Myocyte (in vitro differentiated cells): ENCODE measurements at regions not wholly inside any gene's neighbourhood (a gene's known extent, or its start where the extent isn't known, plus 50 kb on each side); places are given as distances from the start of the nearest gene placed in this dataset.

Source experiments
- DNase-seq: peaks from one replicate; pipeline ENCODE4 v3.0.0-alpha.2; 2012; ENCODE audit warnings: low read depth

DNA sequence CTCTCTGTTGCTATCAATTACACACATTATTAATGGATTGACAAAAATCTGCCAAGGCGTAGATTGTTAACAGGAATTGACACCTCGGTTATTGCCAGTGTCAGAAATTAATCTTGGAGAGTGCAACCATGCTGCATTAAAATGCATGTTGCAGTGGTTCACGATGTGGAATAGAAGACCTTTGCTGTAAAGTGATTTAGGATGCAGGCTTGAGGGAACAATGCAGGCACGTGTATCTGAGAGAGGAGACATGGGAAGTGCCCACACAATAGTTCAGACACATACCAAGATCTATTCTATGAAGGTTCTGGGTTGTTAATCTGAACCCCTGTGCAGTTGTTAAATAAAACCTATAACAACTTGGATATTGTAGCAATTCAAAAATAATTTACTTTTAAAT lies 1032.8 kb upstream of the CDH8 start:
- DNase-seq = no peak

DNA sequence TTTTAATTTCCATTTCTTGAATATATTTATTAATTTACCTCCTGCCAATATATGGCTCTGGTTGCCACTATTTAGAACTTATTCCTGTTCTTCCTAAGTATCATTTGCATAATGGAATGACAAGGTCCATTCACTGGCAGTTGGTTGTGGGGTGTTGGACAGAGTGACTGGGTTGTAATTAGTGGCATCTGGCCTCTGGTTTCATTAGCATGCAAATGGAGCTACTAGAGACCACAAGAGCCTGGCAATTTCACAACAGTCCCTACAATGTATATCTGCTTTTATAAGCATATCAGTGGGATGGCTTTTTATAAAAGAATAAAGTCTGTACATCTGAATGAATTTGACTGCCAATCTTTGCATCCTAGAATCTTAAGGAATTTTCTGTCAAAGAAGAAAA lies 1030.9 kb upstream of the CDH8 start:
- DNase-seq = no peak

GRCh38 chr16:63066552-63066951 lies 1030.3 kb upstream of the CDH8 start:
- no peak for DNase-seq

GRCh38 chr16:63061319-63061718 lies 1025.1 kb upstream of the CDH8 start:
- DNase-seq = no peak

DNA sequence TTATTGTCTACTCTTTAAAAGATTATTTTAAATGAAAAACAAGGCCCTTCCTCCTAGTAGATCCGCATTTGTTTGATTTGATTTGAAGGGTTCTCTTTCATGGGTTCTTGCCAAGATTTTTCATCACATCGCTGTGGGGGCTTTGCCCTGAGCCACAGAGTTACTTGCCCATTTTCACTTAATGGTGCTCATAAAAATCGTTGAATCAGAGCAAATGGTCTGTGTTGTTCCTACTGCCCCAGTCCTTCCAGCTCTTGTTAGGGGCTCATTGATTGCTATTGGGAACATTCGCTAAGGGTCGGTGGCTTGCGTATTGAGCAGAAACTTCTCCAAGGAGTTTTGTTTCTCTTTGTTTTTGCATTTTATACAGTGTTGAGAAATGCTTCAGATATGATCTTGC lies 1023.4 kb upstream of the CDH8 start:
- DNase-seq = no peak

DNA sequence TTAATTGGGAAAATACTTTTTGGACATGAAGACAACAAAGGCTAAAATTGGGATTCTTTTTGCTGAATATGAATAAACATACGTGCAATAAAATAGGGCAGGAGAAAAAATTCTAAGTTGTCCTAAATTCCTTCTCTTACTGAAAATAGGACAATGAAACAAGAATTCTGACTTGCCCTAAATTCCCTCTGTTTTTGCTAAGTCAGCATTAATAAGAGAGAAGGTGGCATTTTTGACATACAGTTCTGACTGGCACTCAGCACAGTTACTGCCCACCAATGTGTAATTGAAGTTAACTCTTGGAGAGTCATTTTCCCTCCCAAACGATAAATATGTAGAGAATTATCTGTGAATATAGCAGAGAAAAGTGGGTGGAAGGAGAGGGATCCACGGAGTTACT lies 1021.1 kb upstream of the CDH8 start:
- DNase-seq = no peak

DNA sequence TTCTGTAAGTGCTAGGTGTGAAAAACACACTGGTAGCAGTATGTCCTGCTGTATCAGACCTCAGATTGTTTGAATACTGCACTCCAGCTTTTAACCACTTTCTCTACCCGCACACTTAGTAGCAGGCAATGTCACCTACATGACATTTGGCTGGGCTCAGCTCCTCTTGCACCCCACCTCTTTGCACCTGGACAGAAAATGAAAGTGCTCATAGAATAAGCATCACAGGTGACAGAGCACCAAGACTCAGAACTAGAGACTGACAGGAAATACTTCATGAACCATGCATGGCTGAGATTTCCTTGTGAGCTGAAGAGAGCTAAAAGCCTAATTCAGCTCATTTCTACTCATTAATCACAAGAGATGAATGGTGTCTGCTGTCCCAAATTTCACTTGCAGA lies 1014.2 kb upstream of the CDH8 start:
- DNase-seq = no peak

DNA sequence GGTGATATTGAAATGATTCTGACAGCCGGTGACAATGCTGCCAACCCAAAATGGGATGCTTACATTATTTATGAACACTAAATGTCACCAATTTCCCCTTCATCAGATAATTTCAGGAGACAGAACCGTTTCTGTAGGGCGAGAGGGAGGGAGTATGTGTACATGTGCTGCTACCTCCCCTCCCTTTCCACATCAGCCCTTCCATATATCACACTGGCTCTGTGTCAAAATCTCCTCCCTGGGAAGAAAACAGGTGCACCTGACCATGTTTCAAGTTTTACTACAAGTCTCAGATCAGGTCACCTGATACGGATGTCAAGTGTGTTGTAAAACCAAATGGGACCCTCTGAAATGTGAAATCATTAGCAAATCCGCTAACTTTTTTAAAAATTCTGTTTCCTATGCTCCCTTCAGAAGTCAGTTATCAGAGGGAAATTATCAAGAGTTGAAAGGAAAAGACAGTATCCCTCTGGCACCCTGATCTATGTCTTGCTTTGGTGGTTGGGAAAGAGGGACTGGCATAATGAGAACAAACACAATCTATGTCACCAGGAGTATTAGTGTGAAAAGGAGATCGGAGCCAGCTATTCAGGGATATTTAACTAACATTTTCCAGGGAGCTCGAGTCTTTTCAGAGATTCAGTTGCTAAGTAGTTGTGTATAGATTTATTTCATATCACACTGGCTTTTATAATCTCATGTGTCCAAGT lies 1002.3 kb upstream of the CDH8 start:
- no peak for DNase-seq

- no peak for DNase-seq
These were observed 1001.6 kb upstream of the CDH8 start for GRCh38 chr16:63037761-63038396.

DNA sequence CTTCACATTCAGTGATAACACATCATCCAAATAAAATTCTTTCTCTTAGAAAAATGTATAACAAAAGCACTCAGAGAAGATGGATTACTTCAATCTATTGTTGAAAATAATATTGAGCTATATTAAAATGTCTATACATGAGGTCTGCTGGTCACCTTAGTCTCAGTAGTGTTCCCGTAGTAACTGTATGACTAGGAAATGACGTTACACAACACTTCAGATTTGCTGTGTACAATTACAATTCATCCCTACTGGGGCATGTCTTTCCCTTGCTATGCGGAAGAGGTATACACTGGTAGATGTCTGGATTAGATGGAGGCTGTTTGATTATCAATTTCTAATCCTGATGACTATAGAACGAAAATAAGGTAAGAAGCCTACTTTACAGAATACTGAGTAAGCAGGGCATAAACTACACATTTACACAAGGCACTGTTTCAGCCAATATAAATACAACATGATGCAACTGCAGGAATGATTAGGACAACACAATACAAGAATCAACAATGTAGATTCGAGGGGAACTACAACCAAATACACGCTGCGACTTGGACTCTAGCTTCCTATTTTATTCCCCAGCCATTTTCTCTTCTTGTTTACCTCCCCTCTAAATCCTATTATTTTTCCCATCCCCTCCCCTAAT lies 982.5 kb upstream of the CDH8 start:
- no peak for DNase-seq

- DNase-seq = no peak
These were observed 972.5 kb upstream of the CDH8 start for GRCh38 chr16:63008688-63009087.

GRCh38 chr16:63005356-63005755 lies 969.1 kb upstream of the CDH8 start:
- no peak for DNase-seq

DNA sequence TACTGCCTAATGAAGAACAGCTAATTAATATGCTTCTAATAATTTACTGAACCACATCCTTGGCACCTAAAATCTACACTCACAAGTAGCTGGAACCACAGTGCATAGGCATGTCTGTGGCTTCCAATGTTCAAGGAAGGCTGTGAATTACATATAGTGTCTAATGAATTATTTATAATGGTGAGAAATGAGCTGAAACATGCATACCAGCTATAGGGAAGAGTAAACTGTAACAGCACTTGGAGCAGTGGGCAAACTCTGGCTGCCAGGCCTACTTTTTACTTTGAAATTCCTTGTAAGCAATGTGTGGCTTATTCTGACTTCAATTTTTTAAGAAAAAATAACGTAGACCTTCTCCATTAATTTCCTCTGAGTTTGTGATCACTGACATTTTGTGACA lies 953.2 kb upstream of the CDH8 start:
- no peak for DNase-seq

DNA sequence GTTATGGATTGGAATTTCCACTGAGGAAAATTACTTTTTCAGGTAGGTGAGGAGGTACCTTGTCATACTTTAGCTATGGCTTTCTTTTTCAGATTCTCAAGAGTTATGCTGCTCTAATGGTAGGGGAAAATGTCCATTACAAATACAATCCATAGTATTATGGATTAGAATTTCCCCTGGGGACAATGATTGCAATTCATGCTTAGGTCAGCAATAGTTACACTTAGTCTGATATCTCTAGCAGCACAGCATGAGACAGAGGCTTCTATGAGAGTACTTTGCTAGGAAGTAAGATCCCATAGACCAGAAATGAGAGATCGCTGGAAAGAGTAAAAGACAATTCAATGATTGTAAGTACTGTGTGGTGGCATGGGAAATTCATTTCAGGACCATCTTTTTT lies 949.5 kb upstream of the CDH8 start:
- DNase-seq = no peak

DNA sequence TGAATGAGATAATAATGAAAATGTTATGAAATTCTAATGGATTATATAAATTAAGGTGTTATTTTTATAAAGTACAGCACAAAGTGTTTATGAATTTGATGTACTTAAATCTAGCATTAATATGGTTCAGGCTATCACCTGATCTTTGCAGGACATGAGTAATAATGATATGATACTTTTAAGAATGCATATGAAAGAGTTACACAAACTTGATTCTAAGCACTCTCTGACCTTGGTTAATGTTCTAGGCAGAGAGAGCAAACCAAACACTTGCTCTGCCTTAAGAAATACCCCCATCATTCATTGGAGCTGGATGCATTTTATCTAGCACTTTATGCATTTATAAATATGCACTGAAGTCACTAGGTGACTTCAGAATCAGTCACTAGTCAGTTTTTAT lies 942.2 kb upstream of the CDH8 start:
- no peak for DNase-seq

- DNase-seq = no peak
These were observed 941.6 kb upstream of the CDH8 start for GRCh38 chr16:62977876-62978275.

DNA sequence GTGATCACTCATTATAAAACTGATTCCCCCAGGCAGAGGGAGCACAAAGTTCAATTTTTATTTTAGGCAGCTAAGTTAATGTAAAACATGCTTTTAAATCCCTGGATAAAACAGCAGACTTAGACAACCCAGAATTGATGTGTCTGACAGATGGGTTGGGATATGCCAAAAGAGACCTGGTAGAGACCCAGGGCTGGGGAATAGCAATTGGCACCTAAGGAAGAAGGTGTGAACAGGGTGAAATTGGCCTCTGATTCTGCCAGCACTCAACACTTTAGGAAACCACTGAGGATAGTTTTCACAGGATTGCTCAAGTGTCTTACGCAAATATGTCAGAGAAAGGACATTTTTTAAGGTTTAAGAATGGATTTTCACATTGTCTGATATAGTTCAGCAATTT lies 938.2 kb upstream of the CDH8 start:
- DNase-seq = no peak

- no peak for DNase-seq
These were observed 934.6 kb upstream of the CDH8 start for GRCh38 chr16:62970851-62971250.

DNA sequence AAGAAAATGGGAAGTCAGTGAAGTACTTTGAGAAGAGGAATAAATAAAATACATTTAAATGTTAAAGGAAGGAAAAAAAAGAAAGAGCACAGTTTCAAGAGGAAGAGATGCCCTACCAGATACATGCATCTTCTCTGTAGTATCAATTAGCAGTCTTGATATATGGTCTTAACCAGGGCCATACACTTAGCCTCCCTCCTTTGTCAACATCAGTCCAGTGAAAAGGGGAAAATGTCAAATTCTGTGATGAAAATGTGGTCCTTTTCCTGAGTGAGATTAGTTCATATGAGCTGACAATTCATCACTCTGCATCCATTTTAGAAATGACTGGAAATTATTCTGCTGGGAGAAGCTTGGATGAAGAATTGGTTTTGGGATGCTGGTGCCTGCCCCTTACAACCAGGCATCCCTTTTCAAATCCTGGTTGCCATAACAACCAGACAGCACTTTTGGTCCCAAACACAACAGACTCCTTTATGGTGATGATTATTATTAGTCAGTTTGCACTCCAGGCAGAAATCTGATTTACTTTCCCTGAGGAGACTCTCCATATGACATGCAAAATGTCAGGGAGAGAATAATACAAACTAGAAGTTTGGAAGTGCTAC lies 933.6 kb upstream of the CDH8 start:
- no peak for DNase-seq

DNA sequence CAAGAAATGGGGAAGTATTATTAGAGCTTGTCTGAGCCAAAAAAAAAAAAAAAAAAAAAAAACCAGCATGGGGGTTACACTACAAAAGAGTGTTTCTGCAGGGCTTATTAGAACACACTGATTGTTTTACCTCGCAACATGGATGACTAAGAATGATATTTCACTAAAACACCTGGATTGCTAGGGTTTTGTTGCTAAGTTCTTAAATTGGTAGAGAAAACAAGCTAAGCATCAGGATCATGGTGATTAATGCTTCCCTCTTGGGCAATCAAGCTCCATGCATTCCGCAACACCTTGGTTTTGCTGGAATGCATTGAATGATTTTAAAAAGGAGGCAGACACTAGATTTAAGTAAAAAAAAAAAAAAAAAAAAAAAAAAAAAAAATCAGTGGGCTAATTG lies 931.4 kb upstream of the CDH8 start:
- no peak for DNase-seq

DNA sequence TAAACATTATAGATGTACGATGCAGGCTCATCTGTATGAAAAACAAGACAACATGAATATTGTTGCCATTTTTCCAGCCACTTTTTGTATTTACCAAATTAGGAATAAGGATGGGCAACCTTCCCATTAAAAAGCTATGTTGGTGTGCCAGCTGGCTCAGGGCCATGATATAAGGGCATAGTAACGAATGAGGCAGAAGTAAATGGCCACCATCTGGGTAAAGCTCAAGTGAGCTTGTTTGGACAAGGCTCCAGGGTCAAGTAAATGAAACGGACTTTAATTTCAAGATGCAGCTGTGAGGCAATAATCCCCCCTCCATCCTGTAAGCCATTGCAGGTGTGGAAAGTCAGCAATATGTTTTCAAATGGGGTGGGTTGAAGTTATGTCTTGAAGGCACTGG lies 930.9 kb upstream of the CDH8 start:
- DNase-seq = no peak

DNA sequence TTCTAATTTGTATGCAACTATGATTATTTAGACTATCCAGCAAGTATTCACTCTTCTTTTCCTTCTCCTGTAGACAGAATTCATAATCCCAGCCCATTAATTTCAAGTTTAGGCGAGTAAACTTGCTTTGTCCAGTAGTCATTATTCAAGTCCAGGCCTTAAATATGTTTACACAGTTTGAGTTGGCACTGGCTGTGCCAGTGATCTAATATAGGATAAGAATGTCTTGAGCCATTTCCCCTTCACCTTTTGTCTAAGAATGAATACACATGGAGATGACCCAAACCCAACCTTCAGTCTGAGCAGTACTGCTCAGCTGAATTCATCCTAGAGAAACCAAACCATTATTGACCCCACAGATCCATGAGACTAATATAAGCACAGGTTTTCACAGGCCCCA lies 930.4 kb upstream of the CDH8 start:
- DNase-seq = no peak

DNA sequence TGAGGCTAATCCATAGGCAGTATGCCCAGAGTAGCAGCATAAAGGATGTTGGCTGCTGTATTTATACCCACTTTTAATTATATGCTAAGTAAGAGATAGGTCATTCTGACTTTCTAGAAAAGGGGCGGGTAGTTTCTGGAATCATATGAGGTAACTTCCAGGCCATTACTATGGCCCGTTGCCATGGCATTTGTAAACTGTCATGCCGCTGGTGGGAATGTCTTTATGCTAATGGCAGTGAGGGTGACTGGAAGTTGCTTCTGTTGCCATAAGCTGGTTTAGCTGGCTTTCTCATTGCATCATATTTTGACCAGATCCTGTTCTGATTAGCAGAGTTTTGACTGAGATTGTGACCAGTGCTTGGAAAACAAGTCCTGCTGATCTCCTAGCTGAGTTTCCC lies 929.6 kb upstream of the CDH8 start:
- DNase-seq = no peak
